ENCODE measurements at regions not wholly inside any gene's neighbourhood (a gene's known extent, or its start where the extent isn't known, plus 50 kb on each side); places are given as distances from the start of the nearest gene placed in this dataset.
"Not testable (repeated sequence)": the region's sequence is repeated elsewhere in the genome, so short reads cannot be mapped to it uniquely, and the experiment has no call there.

GRCh38 chr5:98372351-98372750 lies 401.1 kb upstream of the RGMB start:
- no peak for TF ChIP-seq CTCF (IDR thresholded peaks at IDR 0.05; ENCODE audit: insufficient read depth, low read depth, low read length)
- DNase-seq (ENCODE audit: low read depth) = peak; percentile 42
- H3K4me3 ChIP-seq (ENCODE audit: low read depth, low read length) = no peak overlapping the region

GRCh38 chr5:98391921-98392625 lies 381.4 kb upstream of the RGMB start:
- no peak for DNase-seq (ENCODE audit: low read depth)
- no peak overlapping the region for H3K4me3 ChIP-seq (ENCODE audit: low read depth, low read length)
- TF ChIP-seq CTCF (IDR thresholded peaks at IDR 0.05; ENCODE audit: insufficient read depth, low read depth, low read length) = no peak

GRCh38 chr5:98393205-98393604 lies 380.3 kb upstream of the RGMB start:
- not testable (repeated sequence) for DNase-seq (ENCODE audit: low read depth)

GRCh38 chr5:98397081-98397480 lies 376.4 kb upstream of the RGMB start:
- peak; percentile 21 for DNase-seq (ENCODE audit: low read depth)
- no peak overlapping the region for H3K4me3 ChIP-seq (ENCODE audit: low read depth, low read length)
- no peak for TF ChIP-seq CTCF (IDR thresholded peaks at IDR 0.05; ENCODE audit: insufficient read depth, low read depth, low read length)

More at GRCh38 chr5:98393205-98393604, 380.3 kb upstream of the RGMB start:
- H3K4me3 ChIP-seq (ENCODE audit: low read depth, low read length) = not testable (repeated sequence)

GRCh38 chr5:98398465-98398864 lies 375.0 kb upstream of the RGMB start:
- no peak for TF ChIP-seq CTCF (IDR thresholded peaks at IDR 0.05; ENCODE audit: insufficient read depth, low read depth, low read length)

GRCh38 chr5:98401656-98402055 lies 371.8 kb upstream of the RGMB start:
- H3K4me3 ChIP-seq (ENCODE audit: low read depth, low read length) = no peak overlapping the region
- TF ChIP-seq CTCF (IDR thresholded peaks at IDR 0.05; ENCODE audit: insufficient read depth, low read depth, low read length) = no peak
- no peak for DNase-seq (ENCODE audit: low read depth)

More at GRCh38 chr5:98398465-98398864, 375.0 kb upstream of the RGMB start:
- H3K4me3 ChIP-seq (ENCODE audit: low read depth, low read length) = no peak overlapping the region
- no peak for DNase-seq (ENCODE audit: low read depth)

GRCh38 chr5:98402130-98402529 lies 371.3 kb upstream of the RGMB start:
- DNase-seq (ENCODE audit: low read depth) = no peak
- no peak for TF ChIP-seq CTCF (IDR thresholded peaks at IDR 0.05; ENCODE audit: insufficient read depth, low read depth, low read length)
- no peak overlapping the region for H3K4me3 ChIP-seq (ENCODE audit: low read depth, low read length)

Measured in fibroblast of villous mesenchyme (primary cell).